ENCODE measurements at regions not wholly inside any gene's neighbourhood (a gene's known extent, or its start where the extent isn't known, plus 50 kb on each side); places are given as distances from the start of the nearest gene placed in this dataset.

DNA sequence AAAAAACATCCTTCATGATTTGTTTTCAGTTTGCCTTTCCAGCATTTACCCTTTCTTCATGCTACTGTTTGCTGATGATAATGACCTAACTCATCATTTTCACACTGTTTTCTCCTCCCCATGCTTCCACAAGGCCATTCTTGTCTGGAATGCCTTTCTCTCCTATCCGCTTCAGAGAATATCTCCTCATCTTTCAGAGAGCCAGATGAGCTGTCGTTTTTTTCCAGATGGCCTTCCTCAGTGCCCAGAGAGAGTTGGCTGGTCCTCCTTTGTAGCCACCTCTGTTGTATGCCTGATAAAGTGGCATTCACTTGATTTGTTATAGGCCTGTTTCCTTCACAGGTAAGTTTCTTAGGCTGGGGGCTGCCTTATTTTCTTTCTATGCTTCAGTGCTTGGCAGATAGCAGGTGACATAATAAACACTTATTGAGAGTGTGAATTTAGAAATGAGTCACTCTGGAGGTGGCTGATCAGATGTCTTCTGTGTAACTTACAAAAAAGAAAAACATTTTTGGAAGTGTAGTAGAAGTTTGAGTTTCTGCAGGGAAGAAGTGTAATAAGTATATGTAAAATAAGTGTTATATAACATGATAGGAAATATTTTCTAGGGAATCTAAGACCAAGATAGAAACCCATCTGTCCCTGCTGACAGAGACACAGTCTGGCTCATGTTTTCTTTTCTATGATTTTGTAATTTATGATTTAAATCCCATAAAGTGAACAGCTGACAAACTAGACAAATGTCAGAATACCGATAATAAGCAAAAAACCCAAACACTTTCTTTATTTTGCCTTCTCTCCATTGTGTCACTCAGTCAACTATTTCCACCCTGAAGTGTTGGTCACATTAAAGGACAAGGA, 174.5 kb downstream of the DACT1 start:
- DNase-seq (ENCODE audit: low spot score), result no peak
- Histone ChIP-seq H3K36me3 (no peaks in the 10 kb centered on the region), H3K27ac (no peak overlapping the region), H3K4me1 (replicated peaks) (no peaks in the 10 kb centered on the region), H3K4me3 (no peak overlapping the region), H3K27me3 (replicated peaks; ENCODE audit: insufficient read depth) (no peaks in the 10 kb centered on the region), H3K9me3 (no peaks in the 10 kb centered on the region)
- WGBS, result 75% methylated on average over 3 of the region's 3 CpGs
- TF ChIP-seq POLR2A (IDR thresholded peaks at IDR 0.05) (no peak), POLR2AphosphoS5 (IDR thresholded peaks at IDR 0.05) (no peak)
- TF ChIP-seq, protein P1, sequence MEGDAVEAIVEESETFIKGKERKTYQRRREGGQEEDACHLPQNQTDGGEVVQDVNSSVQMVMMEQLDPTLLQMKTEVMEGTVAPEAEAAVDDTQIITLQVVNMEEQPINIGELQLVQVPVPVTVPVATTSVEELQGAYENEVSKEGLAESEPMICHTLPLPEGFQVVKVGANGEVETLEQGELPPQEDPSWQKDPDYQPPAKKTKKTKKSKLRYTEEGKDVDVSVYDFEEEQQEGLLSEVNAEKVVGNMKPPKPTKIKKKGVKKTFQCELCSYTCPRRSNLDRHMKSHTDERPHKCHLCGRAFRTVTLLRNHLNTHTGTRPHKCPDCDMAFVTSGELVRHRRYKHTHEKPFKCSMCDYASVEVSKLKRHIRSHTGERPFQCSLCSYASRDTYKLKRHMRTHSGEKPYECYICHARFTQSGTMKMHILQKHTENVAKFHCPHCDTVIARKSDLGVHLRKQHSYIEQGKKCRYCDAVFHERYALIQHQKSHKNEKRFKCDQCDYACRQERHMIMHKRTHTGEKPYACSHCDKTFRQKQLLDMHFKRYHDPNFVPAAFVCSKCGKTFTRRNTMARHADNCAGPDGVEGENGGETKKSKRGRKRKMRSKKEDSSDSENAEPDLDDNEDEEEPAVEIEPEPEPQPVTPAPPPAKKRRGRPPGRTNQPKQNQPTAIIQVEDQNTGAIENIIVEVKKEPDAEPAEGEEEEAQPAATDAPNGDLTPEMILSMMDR (IDR thresholded peaks at IDR 0.05), result no peak
- intact Hi-C loops (cut with DNase I), result no loop called here

DNA sequence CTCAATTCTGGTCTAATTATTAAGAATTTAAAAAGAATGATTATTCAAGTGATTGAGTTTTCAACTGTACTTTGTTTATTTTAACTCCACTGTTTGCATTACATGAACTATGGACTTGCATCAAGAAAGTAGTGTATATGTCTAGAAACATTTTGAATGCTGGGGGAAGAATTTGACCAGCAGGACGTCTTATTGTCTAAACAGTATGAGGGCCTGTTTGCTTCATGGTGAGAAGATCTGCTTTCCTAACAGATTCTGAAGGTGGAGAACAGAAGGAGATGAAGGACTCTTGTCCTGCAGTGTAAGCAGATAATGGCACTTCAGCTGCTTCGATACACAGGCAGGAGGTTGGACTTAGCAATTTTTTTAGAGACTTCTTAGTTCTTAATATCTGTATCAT, 176.0 kb downstream of the DACT1 start:
- no peaks in the 10 kb centered on the region for H3K9me3 ChIP-seq
- no peaks in the 10 kb centered on the region for H3K4me1 ChIP-seq (replicated peaks)
- H3K27me3 ChIP-seq (replicated peaks; ENCODE audit: insufficient read depth), result no peaks in the 10 kb centered on the region
- H3K4me3 ChIP-seq, result no peak overlapping the region
- H3K27ac ChIP-seq, result no peak overlapping the region
- H3K36me3 ChIP-seq, result no peaks in the 10 kb centered on the region
- no peak for TF ChIP-seq POLR2A (IDR thresholded peaks at IDR 0.05)
- TF ChIP-seq POLR2AphosphoS5 (IDR thresholded peaks at IDR 0.05), result no peak
- TF ChIP-seq, protein P1 (IDR thresholded peaks at IDR 0.05), result no peak
- intact Hi-C loops (cut with DNase I), result no loop called here
- no peak for DNase-seq (ENCODE audit: low spot score)
- WGBS, result 90% methylated on average over 2 of the region's 2 CpGs

GRCh38 chr14:58814466-58814865, 176.7 kb downstream of the DACT1 start:
- 97% methylated on average over 3 of the region's 3 CpGs for WGBS
- intact Hi-C loops (cut with DNase I), result no loop called here
- H3K4me1 ChIP-seq (replicated peaks), result no peaks in the 10 kb centered on the region
- TF ChIP-seq POLR2A (IDR thresholded peaks at IDR 0.05) (no peak), POLR2AphosphoS5 (IDR thresholded peaks at IDR 0.05) (no peak)
- TF ChIP-seq, protein P1 (IDR thresholded peaks at IDR 0.05), result no peak
- no peak overlapping the region for H3K27ac ChIP-seq
- H3K36me3 ChIP-seq, result no peaks in the 10 kb centered on the region
- H3K9me3 ChIP-seq, result no peaks in the 10 kb centered on the region
- no peak overlapping the region for H3K4me3 ChIP-seq
- no peak for DNase-seq (ENCODE audit: low spot score)
- H3K27me3 ChIP-seq (replicated peaks; ENCODE audit: insufficient read depth), result no peaks in the 10 kb centered on the region

DNA sequence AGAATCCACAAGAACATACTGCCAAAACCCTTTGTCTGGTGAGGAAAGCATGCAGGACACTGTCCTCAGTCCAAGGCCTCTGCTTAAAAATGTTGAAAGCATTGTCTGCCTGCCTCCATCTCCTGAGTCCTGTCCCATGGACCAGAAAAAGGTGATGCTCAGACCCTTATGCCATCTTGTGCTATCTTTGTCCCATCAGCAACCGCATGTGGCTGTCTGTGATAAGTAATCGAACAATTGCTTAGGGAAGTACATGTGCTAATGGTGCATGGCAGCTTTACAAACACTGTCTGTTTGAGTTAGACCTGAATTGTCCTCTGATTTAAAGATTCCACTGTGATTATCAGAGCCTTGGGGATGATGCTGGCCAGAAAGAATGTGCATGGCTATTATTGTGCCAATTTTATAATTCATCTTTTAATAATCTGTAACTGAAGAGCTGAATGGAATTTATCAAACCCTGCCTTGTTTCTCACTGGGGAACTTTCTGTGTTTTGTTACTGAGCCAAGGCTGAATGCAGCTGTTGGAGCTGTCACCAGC, 177.5 kb downstream of the DACT1 start:
- Histone ChIP-seq H3K27ac (no peak overlapping the region), H3K4me3 (no peak overlapping the region), H3K4me1 (replicated peaks) (no peaks in the 10 kb centered on the region), H3K36me3 (no peaks in the 10 kb centered on the region), H3K9me3 (no peaks in the 10 kb centered on the region), H3K27me3 (replicated peaks; ENCODE audit: insufficient read depth) (no peaks in the 10 kb centered on the region)
- intact Hi-C loops (cut with DNase I), result no loop called here
- DNase-seq (ENCODE audit: low spot score), result no peak
- TF ChIP-seq POLR2AphosphoS5 (IDR thresholded peaks at IDR 0.05) (no peak), POLR2A (IDR thresholded peaks at IDR 0.05) (no peak)
- TF ChIP-seq, protein P1 (IDR thresholded peaks at IDR 0.05), result no peak
- WGBS, result 13% methylated on average over 2 of the region's 2 CpGs

GRCh38 chr14:58815794-58816193, 178.0 kb downstream of the DACT1 start:
- no peak overlapping the region for H3K4me3 ChIP-seq
- H3K27ac ChIP-seq, result no peak overlapping the region
- no peak for DNase-seq (ENCODE audit: low spot score)
- intact Hi-C loops (cut with DNase I), result no loop called here
- H3K27me3 ChIP-seq (replicated peaks; ENCODE audit: insufficient read depth), result no peaks in the 10 kb centered on the region
- no peaks in the 10 kb centered on the region for H3K9me3 ChIP-seq
- WGBS, result 67% methylated on average over 5 of the region's 5 CpGs
- no peaks in the 10 kb centered on the region for H3K36me3 ChIP-seq
- H3K4me1 ChIP-seq (replicated peaks), result no peaks in the 10 kb centered on the region
- TF ChIP-seq, protein P1 (IDR thresholded peaks at IDR 0.05), result no peak
- TF ChIP-seq POLR2A (IDR thresholded peaks at IDR 0.05), result no peak
- TF ChIP-seq POLR2AphosphoS5 (IDR thresholded peaks at IDR 0.05), result no peak

All from prostate gland (tissue), 2 donors.